Calu3 (cell line): ENCODE measurements at regions not wholly inside any gene's neighbourhood (a gene's known extent, or its start where the extent isn't known, plus 50 kb on each side); places are given as distances from the start of the nearest gene placed in this dataset.

Source experiments
- BruUV-seq: library from RNA; stranded (reverse); fragments of 400-500 nt; replicated peaks from 2 replicates; lab custom pipeline; 2021; lab: Mats Ljungman, UMichigan
- CTCF ChIA-PET: fragments of 300-600 bp; sonication (Branson Sonifier 250); formaldehyde crosslinking; loops from one replicate; lab custom pipeline; 2022; ENCODE audit warnings: antibody characterized with exemption; lab: Charles Lee
- DNase-seq: peaks from one replicate; pipeline ENCODE4 v3.0.0; 2022
- H3K27ac Mint-ChIP-seq: one replicate; pipeline ENCODE4 v1.8.0; 2022; ENCODE audit warnings: mixed read lengths; ENCODE audit not compliant: unreplicated experiment
- H3K27me3 Mint-ChIP-seq: one replicate; pipeline ENCODE4 v1.8.0; 2022; ENCODE audit warnings: mixed read lengths; ENCODE audit not compliant: unreplicated experiment
- H3K36me3 Mint-ChIP-seq: one replicate; pipeline ENCODE4 v1.8.0; 2022; ENCODE audit warnings: mild to moderate bottlenecking, moderate library complexity, mixed read lengths; ENCODE audit not compliant: insufficient read depth, unreplicated experiment
- H3K4me1 Mint-ChIP-seq: one replicate; pipeline ENCODE4 v1.8.0; 2022; ENCODE audit warnings: mild to moderate bottlenecking, low read depth, mixed read lengths; ENCODE audit not compliant: unreplicated experiment
- H3K4me3 Mint-ChIP-seq: one replicate; pipeline ENCODE4 v1.8.0; 2022; ENCODE audit warnings: mild to moderate bottlenecking, low read depth, moderate library complexity, mixed read lengths; ENCODE audit not compliant: unreplicated experiment
- H3K9me3 Mint-ChIP-seq: one replicate; pipeline ENCODE4 v1.8.0; 2022; ENCODE audit warnings: low read depth, mixed read lengths; ENCODE audit not compliant: unreplicated experiment
- CTCF ChIP-seq: fragments of 200-600 bp; IDR thresholded peaks from one replicate; pipeline ENCODE4 v1.8.0; 2022; ENCODE audit warnings: antibody characterized with exemption; ENCODE audit not compliant: unreplicated experiment
- intact Hi-C: fragments of 100-400 bp; cut with micrococcal nuclease; formaldehyde crosslinking; loops from one replicate; pipeline ENCODE4 v1.10.0; 2022; ENCODE audit not compliant: unreplicated experiment

- Mint-ChIP-seq H3K9me3 (no peaks in the 10 kb centered on the region), H3K36me3 (no peaks in the 10 kb centered on the region), H3K27ac (no peak overlapping the region), H3K4me1 (no peaks in the 10 kb centered on the region), H3K27me3 (no peaks in the 10 kb centered on the region), H3K4me3 (no peak overlapping the region)
- no peak for TF ChIP-seq CTCF
- intact Hi-C loops: no loop called here
- no TSS peak for BruUV-seq
- CTCF ChIA-PET: no interaction called here
- no peak for DNase-seq
These were observed 785.0 kb upstream of the MIR17HG start for GRCh38 chr13:90562443-90562842.

- H3K4me1 Mint-ChIP-seq: no peaks in the 10 kb centered on the region
- H3K4me3 Mint-ChIP-seq: no peak overlapping the region
- no peak for TF ChIP-seq CTCF
- no peak overlapping the region for H3K27ac Mint-ChIP-seq
- CTCF ChIA-PET: no interaction called here
- DNase-seq: no peak
- no TSS peak for BruUV-seq
- H3K9me3 Mint-ChIP-seq: no peaks in the 10 kb centered on the region
- H3K36me3 Mint-ChIP-seq: no peaks in the 10 kb centered on the region
- H3K27me3 Mint-ChIP-seq: no peaks in the 10 kb centered on the region
- intact Hi-C loops: no loop called here
These were observed 783.4 kb upstream of the MIR17HG start for GRCh38 chr13:90564096-90564495.

- H3K36me3 Mint-ChIP-seq: no peaks in the 10 kb centered on the region
- CTCF ChIA-PET: no interaction called here
- no peak overlapping the region for H3K4me3 Mint-ChIP-seq
- no peak for DNase-seq
- no peaks in the 10 kb centered on the region for H3K9me3 Mint-ChIP-seq
- H3K4me1 Mint-ChIP-seq: no peaks in the 10 kb centered on the region
- BruUV-seq: no TSS peak
- intact Hi-C loops: no loop called here
- TF ChIP-seq CTCF: no peak
- no peak overlapping the region for H3K27ac Mint-ChIP-seq
- H3K27me3 Mint-ChIP-seq: no peaks in the 10 kb centered on the region
These were observed 782.9 kb upstream of the MIR17HG start for GRCh38 chr13:90564566-90564965.

GRCh38 chr13:90565985-90566713 is 781.3 kb upstream of the MIR17HG start:
- H3K9me3 Mint-ChIP-seq: no peaks in the 10 kb centered on the region
- H3K4me3 Mint-ChIP-seq: no peak overlapping the region
- H3K4me1 Mint-ChIP-seq: no peaks in the 10 kb centered on the region
- no peaks in the 10 kb centered on the region for H3K27me3 Mint-ChIP-seq
- BruUV-seq: no TSS peak
- DNase-seq: no peak
- no peak for TF ChIP-seq CTCF
- H3K27ac Mint-ChIP-seq: no peak overlapping the region
- intact Hi-C loops: no loop called here
- H3K36me3 Mint-ChIP-seq: no peaks in the 10 kb centered on the region
- CTCF ChIA-PET: no interaction called here
